ENCODE measurements at regions not wholly inside any gene's neighbourhood (a gene's known extent, or its start where the extent isn't known, plus 50 kb on each side); places are given as distances from the start of the nearest gene placed in this dataset.

GRCh38 chr9:25600501-25600900, 77.7 kb downstream of the TUSC1 start:
- Histone ChIP-seq H3K9me3 (ENCODE audit: control insufficient read depth, insufficient read depth, low read depth, low read length) (no peaks in the 10 kb centered on the region), H3K27me3 (ENCODE audit: control insufficient read depth, insufficient read depth, low read length) (no peaks in the 10 kb centered on the region), H3K27ac (ENCODE audit: low read length) (no peak overlapping the region), H3K4me3 (ENCODE audit: low read depth in 2 of 2, low read length in 2 of 2) (no peak overlapping the region), H3K4me1 (ENCODE audit: control insufficient read depth, insufficient read depth, low read length) (no peaks in the 10 kb centered on the region), H3K36me3 (ENCODE audit: control insufficient read depth, insufficient read depth, low read length) (no peaks in the 10 kb centered on the region)
- ChIA-PET CTCF (no interaction called here), POLR2A (no interaction called here)
- in situ Hi-C loops (cut with HindIII; ENCODE audit: low pct_unique_long_range_greater_than_20kb, low sequenced_read_pairs), result no loop called here
- intact Hi-C loops (cut with micrococcal nuclease; ENCODE audit: unreplicated experiment), result no loop called here
- TF ChIP-seq SIN3A (IDR thresholded peaks at IDR 0.05; ENCODE audit: borderline replicate concordance, insufficient read depth, low read depth, low read length) (no peak), POLR2AphosphoS5 (IDR thresholded peaks at IDR 0.05; ENCODE audit: low read depth, low read length) (no peak), TCF7L2 (IDR thresholded peaks at IDR 0.05; ENCODE audit: low read depth, low read length) (no peak)
- TF ChIP-seq, protein P1, sequence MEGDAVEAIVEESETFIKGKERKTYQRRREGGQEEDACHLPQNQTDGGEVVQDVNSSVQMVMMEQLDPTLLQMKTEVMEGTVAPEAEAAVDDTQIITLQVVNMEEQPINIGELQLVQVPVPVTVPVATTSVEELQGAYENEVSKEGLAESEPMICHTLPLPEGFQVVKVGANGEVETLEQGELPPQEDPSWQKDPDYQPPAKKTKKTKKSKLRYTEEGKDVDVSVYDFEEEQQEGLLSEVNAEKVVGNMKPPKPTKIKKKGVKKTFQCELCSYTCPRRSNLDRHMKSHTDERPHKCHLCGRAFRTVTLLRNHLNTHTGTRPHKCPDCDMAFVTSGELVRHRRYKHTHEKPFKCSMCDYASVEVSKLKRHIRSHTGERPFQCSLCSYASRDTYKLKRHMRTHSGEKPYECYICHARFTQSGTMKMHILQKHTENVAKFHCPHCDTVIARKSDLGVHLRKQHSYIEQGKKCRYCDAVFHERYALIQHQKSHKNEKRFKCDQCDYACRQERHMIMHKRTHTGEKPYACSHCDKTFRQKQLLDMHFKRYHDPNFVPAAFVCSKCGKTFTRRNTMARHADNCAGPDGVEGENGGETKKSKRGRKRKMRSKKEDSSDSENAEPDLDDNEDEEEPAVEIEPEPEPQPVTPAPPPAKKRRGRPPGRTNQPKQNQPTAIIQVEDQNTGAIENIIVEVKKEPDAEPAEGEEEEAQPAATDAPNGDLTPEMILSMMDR (IDR thresholded peaks at IDR 0.05), result no peak
- TF ChIP-seq, protein P2, sequence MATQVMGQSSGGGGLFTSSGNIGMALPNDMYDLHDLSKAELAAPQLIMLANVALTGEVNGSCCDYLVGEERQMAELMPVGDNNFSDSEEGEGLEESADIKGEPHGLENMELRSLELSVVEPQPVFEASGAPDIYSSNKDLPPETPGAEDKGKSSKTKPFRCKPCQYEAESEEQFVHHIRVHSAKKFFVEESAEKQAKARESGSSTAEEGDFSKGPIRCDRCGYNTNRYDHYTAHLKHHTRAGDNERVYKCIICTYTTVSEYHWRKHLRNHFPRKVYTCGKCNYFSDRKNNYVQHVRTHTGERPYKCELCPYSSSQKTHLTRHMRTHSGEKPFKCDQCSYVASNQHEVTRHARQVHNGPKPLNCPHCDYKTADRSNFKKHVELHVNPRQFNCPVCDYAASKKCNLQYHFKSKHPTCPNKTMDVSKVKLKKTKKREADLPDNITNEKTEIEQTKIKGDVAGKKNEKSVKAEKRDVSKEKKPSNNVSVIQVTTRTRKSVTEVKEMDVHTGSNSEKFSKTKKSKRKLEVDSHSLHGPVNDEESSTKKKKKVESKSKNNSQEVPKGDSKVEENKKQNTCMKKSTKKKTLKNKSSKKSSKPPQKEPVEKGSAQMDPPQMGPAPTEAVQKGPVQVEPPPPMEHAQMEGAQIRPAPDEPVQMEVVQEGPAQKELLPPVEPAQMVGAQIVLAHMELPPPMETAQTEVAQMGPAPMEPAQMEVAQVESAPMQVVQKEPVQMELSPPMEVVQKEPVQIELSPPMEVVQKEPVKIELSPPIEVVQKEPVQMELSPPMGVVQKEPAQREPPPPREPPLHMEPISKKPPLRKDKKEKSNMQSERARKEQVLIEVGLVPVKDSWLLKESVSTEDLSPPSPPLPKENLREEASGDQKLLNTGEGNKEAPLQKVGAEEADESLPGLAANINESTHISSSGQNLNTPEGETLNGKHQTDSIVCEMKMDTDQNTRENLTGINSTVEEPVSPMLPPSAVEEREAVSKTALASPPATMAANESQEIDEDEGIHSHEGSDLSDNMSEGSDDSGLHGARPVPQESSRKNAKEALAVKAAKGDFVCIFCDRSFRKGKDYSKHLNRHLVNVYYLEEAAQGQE (IDR thresholded peaks at IDR 0.05; ENCODE audit: insufficient read depth in 1 of 2, low read depth in 2 of 2, low read length in 1 of 2), result no peak
- no TSS peak for BruUV-seq (replicated peaks)
- DNase-seq (ENCODE audit: low read depth, low spot score) (no peak), ATAC-seq (no peak)

DNA sequence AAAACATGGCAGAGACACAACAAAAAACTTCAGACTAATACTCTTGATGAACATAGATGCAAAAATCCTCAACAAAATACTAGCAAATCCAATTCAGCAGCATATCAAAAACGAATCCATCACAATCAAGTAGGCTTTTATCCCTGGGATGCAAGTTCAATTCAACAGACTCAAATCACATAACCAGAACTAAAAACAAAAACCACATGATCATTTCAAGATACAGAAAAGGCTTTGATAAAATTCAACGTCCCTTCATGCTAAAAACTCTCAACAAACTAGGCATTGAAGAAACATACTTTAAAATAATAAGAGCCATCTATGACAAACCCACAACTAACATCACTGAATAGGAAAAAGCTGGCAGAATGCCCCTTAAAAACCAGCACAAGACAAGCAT, 93.6 kb downstream of the TUSC1 start:
- no TSS peak for BruUV-seq (replicated peaks)

More for the DNA sequence above, 93.6 kb downstream of the TUSC1 start:
- Histone ChIP-seq H3K4me1 (ENCODE audit: control insufficient read depth, insufficient read depth, low read length) (no peaks in the 10 kb centered on the region), H3K27me3 (ENCODE audit: control insufficient read depth, insufficient read depth, low read length) (no peaks in the 10 kb centered on the region), H3K27ac (ENCODE audit: low read length) (no peak overlapping the region), H3K4me3 (ENCODE audit: low read depth in 2 of 2, low read length in 2 of 2) (no peak overlapping the region), H3K9me3 (ENCODE audit: control insufficient read depth, insufficient read depth, low read depth, low read length) (no peaks in the 10 kb centered on the region), H3K36me3 (ENCODE audit: control insufficient read depth, insufficient read depth, low read length) (no peaks in the 10 kb centered on the region)
- in situ Hi-C loops (cut with HindIII; ENCODE audit: low pct_unique_long_range_greater_than_20kb, low sequenced_read_pairs), result no loop called here
- intact Hi-C loops (cut with micrococcal nuclease; ENCODE audit: unreplicated experiment), result no loop called here
- ATAC-seq, result no peak
- POLR2A ChIA-PET, result no interaction called here
- CTCF ChIA-PET, result no interaction called here
- no peak for DNase-seq (ENCODE audit: low read depth, low spot score)
- no peak for TF ChIP-seq POLR2AphosphoS5 (IDR thresholded peaks at IDR 0.05; ENCODE audit: low read depth, low read length)
- TF ChIP-seq, protein P1 (IDR thresholded peaks at IDR 0.05), result no peak
- TF ChIP-seq TCF7L2 (IDR thresholded peaks at IDR 0.05; ENCODE audit: low read depth, low read length), result no peak
- TF ChIP-seq SIN3A (IDR thresholded peaks at IDR 0.05; ENCODE audit: borderline replicate concordance, insufficient read depth, low read depth, low read length), result no peak
- TF ChIP-seq, protein P2 (IDR thresholded peaks at IDR 0.05; ENCODE audit: insufficient read depth in 1 of 2, low read depth in 2 of 2, low read length in 1 of 2), result no peak
